ENCODE measurements at regions not wholly inside any gene's neighbourhood (a gene's known extent, or its start where the extent isn't known, plus 50 kb on each side); places are given as distances from the start of the nearest gene placed in this dataset.

DNA sequence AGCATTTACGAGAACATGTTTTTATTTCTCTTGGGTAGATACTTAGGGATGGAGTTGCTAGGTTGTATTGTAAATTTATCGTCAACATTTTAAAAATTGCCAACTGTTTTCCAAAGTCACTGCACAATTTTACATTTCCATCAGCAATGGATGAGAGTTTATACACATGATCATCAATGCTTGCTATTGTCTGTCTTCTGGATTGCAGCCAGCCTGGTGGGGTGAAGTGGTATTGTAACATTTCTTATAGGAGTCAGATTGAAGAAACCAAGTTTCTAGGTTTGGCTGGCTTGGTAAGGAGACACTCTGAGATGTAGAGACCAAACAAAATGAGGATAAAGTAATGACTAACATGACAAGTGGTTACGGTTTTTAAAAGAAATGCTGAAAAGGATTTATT is 57.1 kb upstream of the HDDC2 start:
- TF ChIP-seq, protein P1, sequence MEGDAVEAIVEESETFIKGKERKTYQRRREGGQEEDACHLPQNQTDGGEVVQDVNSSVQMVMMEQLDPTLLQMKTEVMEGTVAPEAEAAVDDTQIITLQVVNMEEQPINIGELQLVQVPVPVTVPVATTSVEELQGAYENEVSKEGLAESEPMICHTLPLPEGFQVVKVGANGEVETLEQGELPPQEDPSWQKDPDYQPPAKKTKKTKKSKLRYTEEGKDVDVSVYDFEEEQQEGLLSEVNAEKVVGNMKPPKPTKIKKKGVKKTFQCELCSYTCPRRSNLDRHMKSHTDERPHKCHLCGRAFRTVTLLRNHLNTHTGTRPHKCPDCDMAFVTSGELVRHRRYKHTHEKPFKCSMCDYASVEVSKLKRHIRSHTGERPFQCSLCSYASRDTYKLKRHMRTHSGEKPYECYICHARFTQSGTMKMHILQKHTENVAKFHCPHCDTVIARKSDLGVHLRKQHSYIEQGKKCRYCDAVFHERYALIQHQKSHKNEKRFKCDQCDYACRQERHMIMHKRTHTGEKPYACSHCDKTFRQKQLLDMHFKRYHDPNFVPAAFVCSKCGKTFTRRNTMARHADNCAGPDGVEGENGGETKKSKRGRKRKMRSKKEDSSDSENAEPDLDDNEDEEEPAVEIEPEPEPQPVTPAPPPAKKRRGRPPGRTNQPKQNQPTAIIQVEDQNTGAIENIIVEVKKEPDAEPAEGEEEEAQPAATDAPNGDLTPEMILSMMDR (IDR thresholded peaks at IDR 0.05): no peak
- TF ChIP-seq POLR2A (IDR thresholded peaks at IDR 0.05): no peak
- no peak for TF ChIP-seq POLR2AphosphoS5 (IDR thresholded peaks at IDR 0.05)
